ENCODE measurements at regions not wholly inside any gene's neighbourhood (a gene's known extent, or its start where the extent isn't known, plus 50 kb on each side); places are given as distances from the start of the nearest gene placed in this dataset.

GRCh38 chr4:136748165-136748564 lies 784.1 kb downstream of the PCDH18 start:
- TF ChIP-seq CTCF (IDR thresholded peaks at IDR 0.05; ENCODE audit: low read length) (no peak), EZH2 (IDR thresholded peaks at IDR 0.05; ENCODE audit: borderline replicate concordance, low read length) (no peak)
- H3K9ac ChIP-seq (ENCODE audit: low read length) = no peak overlapping the region
- no peak overlapping the region for H3K4me2 ChIP-seq (ENCODE audit: low read length)
- no peaks in the 10 kb centered on the region for H3K27me3 ChIP-seq (ENCODE audit: insufficient read depth, low read length)
- H3F3A ChIP-seq (ENCODE audit: insufficient read depth, low read length) = no peaks in the 10 kb centered on the region
- no peaks in the 10 kb centered on the region for H3K36me3 ChIP-seq (ENCODE audit: insufficient read depth, low read length)
- H3K27ac ChIP-seq (ENCODE audit: low read depth, low read length, poor library complexity, severe bottlenecking) = no peak overlapping the region
- H2AFZ ChIP-seq (ENCODE audit: low read length) = no peak overlapping the region
- H3K4me3 ChIP-seq (ENCODE audit: low read depth, low read length, poor library complexity, severe bottlenecking) = no peak overlapping the region
- no peaks in the 10 kb centered on the region for H3K9me3 ChIP-seq (ENCODE audit: low read length)
- no peaks in the 10 kb centered on the region for H3K9me2 ChIP-seq (ENCODE audit: low read depth, low read length)
- H3K4me1 ChIP-seq (ENCODE audit: insufficient read depth, low read length, severe bottlenecking) = no peaks in the 10 kb centered on the region
- H3K79me2 ChIP-seq (ENCODE audit: insufficient read depth, low read length) = no peaks in the 10 kb centered on the region
- no peaks in the 10 kb centered on the region for H4K20me1 ChIP-seq (ENCODE audit: insufficient read depth, low read length)

- no peaks in the 10 kb centered on the region for H3F3A ChIP-seq (ENCODE audit: insufficient read depth, low read length)
- no peak overlapping the region for H3K27ac ChIP-seq (ENCODE audit: low read depth, low read length, poor library complexity, severe bottlenecking)
- H3K9ac ChIP-seq (ENCODE audit: low read length) = no peak overlapping the region
- no peak for TF ChIP-seq EZH2 (IDR thresholded peaks at IDR 0.05; ENCODE audit: borderline replicate concordance, low read length)
- no peak for TF ChIP-seq CTCF (IDR thresholded peaks at IDR 0.05; ENCODE audit: low read length)
- no peaks in the 10 kb centered on the region for H3K9me3 ChIP-seq (ENCODE audit: low read length)
- no peaks in the 10 kb centered on the region for H3K79me2 ChIP-seq (ENCODE audit: insufficient read depth, low read length)
- no peaks in the 10 kb centered on the region for H3K4me1 ChIP-seq (ENCODE audit: insufficient read depth, low read length, severe bottlenecking)
- no peak overlapping the region for H3K4me2 ChIP-seq (ENCODE audit: low read length)
- no peaks in the 10 kb centered on the region for H3K36me3 ChIP-seq (ENCODE audit: insufficient read depth, low read length)
- H3K4me3 ChIP-seq (ENCODE audit: low read depth, low read length, poor library complexity, severe bottlenecking) = no peak overlapping the region
- H4K20me1 ChIP-seq (ENCODE audit: insufficient read depth, low read length) = no peaks in the 10 kb centered on the region
- H3K27me3 ChIP-seq (ENCODE audit: insufficient read depth, low read length) = no peaks in the 10 kb centered on the region
- H2AFZ ChIP-seq (ENCODE audit: low read length) = no peak overlapping the region
- no peaks in the 10 kb centered on the region for H3K9me2 ChIP-seq (ENCODE audit: low read depth, low read length)
Measured at GRCh38 chr4:136743238-136743637, 789.1 kb downstream of the PCDH18 start.

- Histone ChIP-seq H3K9me2 (ENCODE audit: low read depth, low read length) (no peaks in the 10 kb centered on the region), H3K27me3 (ENCODE audit: insufficient read depth, low read length) (no peaks in the 10 kb centered on the region), H3F3A (ENCODE audit: insufficient read depth, low read length) (no peaks in the 10 kb centered on the region), H3K9ac (ENCODE audit: low read length) (no peak overlapping the region), H4K20me1 (ENCODE audit: insufficient read depth, low read length) (no peaks in the 10 kb centered on the region), H3K9me3 (ENCODE audit: low read length) (no peaks in the 10 kb centered on the region), H3K4me1 (ENCODE audit: insufficient read depth, low read length, severe bottlenecking) (no peaks in the 10 kb centered on the region), H2AFZ (ENCODE audit: low read length) (no peak overlapping the region), H3K79me2 (ENCODE audit: insufficient read depth, low read length) (no peaks in the 10 kb centered on the region), H3K4me3 (ENCODE audit: low read depth, low read length, poor library complexity, severe bottlenecking) (no peak overlapping the region), H3K27ac (ENCODE audit: low read depth, low read length, poor library complexity, severe bottlenecking) (no peak overlapping the region), H3K4me2 (ENCODE audit: low read length) (no peak overlapping the region), H3K36me3 (ENCODE audit: insufficient read depth, low read length) (no peaks in the 10 kb centered on the region)
- TF ChIP-seq CTCF (IDR thresholded peaks at IDR 0.05; ENCODE audit: low read length) (no peak), EZH2 (IDR thresholded peaks at IDR 0.05; ENCODE audit: borderline replicate concordance, low read length) (no peak)
Measured at GRCh38 chr4:136742333-136742732, 790.0 kb downstream of the PCDH18 start.

Measured in OCI-LY1 (cell line).